ENCODE measurements at regions not wholly inside any gene's neighbourhood (a gene's known extent, or its start where the extent isn't known, plus 50 kb on each side); places are given as distances from the start of the nearest gene placed in this dataset.

DNA sequence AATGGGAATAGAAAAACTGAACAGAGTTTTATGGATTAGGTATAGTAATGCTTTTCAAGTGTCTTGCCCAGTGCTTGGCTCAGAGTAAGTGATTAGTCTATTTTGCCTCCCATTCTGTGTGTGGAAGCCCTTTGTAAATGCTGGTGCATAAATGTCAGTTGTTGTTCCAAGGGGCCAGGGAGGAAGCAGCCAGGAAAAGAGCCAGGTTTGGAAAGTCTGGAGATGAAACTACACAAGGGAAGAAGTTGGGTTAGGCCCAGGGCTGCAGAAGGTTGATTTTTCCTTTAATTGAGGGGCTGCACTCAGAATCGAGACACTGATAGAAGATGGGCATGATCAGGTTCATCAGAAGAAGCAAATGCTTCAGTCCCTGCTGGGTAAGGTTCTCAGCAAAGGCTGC, 484.0 kb downstream of the OLFM4 start:
- no peak for DNase-seq (ENCODE audit: low spot score)

DNA sequence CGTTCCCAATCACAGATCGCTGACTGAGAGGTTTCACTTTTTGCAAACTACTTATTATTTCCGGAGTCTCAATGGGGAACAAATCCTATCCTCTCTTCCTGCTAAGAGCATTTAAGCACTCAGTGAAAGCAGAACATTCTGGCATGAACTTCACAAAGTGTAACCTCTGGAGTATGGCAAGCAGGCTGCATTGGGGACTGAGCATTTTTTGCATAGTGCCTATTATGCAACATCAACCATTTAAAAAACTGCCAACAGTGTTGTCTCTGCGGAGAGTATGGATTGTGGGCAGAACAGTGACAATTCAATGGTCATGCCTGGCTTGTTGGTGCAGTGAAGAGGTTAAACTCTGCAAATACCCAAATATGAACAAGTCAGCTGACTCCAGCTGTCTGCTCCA, 484.6 kb downstream of the OLFM4 start:
- DNase-seq (ENCODE audit: low spot score), result no peak

DNA sequence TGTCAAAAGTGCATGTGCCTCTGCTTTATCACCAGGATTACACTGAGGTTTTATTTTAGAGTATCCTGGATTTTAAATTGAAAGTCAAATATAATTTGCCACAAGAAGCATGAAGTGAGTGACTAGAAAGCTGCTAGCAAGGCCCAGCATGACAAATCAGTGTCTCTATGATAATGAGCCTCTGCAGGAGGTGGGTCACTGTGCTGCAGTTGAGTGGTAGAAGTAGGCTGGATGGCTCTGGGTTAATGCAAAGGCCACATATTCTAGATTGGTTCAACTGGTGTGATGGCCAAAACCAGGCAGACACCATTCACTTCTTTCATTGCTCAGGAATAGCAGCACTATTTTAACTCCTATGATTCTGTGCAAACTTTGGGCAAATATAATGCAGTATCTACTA, 491.5 kb downstream of the OLFM4 start:
- no peak for DNase-seq (ENCODE audit: low spot score)

DNA sequence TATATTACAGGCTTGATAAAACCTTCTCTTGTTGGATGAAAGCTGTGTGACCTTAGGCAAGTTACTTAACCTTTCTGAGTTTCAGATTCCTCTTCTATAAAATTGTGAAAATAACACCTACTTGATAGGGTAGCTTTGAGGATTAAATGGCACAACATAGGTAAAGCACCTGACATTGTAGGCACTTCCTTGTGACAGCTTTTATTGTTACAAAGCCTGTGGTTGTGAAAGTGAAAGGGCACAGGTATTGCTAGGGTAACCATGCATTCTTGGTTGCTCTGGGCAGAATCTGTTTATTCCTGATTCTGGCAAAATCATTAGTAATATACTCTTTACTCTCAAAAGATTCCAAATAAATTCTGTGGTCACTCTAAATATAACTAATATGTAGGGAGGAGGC, 493.4 kb downstream of the OLFM4 start:
- DNase-seq (ENCODE audit: low spot score), result no peak

DNA sequence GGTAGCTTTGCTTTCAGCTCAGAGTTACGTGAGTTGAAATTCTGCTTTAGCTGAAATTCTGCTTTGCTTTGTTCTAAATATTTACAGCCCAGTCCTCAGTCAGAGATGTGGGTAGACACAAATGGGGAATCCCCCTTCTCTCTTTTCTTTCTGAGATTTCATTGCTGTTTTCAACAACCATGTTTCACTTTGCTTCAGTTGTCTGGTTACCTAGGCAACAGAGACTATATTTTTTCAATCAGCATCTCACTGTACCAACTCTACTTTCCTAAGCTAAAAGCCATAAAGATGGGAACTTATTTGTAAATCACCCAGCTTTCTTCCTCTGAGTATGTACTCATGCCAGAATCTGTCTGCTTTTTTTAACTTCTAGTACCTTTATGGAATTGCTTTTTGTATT, 509.0 kb downstream of the OLFM4 start:
- no peak for DNase-seq (ENCODE audit: low spot score)

DNA sequence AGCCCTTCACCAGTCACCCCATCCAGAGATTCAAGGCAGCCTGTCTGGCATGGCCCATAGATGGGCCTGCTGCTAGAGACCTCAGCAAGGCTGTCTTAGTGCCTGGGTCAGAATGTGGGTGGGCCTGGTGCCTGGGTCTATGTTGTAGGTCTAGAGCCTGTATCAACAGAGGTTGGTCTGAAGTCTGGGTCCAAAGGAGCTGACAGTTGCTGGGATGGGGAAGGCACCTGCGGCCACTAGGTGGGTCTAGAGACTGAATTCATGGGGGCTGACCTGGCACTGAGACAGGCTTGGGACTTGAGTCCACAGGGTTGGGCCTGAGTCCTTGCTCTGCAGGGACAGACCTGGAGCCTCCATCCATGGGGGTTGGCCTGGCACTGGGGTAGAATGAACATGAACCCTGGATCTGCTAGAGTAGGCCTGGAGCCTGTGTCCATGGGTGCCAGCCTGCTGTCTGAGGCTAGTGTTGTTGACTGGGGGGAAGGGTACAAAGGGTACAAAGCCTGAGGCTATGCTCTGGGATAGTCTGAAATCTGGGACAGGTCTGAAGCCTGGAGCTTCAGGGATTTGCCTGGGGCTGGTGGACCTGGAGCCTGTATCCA, 516.8 kb downstream of the OLFM4 start:
- no peak for DNase-seq (ENCODE audit: low spot score)

DNA sequence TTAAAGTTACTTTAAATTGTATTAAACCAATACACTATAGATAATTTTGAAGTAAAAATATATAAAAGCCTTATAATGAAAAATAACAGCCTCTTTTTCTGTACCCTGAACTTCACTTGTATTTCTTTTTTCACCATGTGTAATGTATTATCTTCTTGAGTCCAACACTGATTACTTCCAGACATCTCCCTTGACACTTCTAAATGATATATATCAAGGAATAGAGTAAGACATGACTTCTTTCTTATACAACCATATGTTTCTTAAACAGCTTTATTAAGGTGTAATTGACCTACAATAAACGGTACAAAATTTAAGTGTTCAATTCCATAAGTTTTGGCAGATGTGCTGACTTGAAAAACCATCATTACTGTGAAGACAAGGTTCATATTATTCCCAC, 531.9 kb downstream of the OLFM4 start:
- no peak for DNase-seq (ENCODE audit: low spot score)

DNA sequence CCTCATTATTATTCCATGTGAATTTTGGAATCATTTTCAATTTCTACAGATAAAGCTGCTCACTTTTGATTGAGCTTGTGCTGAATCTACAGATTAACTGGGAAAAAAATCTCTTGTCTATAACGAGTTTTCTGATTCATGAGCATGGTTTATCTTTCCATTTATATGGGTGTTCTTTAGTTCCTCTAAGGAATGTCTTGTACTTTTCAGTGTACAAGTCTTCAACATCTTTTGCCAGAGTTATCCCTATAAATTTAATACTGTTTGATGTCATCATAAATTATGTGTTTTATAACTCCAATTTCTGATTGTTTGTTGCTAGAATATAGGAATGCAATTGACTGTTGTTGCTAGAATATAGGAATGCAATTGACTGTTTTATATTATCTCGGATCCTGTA, 533.8 kb downstream of the OLFM4 start:
- DNase-seq (ENCODE audit: low spot score), result no peak

DNA sequence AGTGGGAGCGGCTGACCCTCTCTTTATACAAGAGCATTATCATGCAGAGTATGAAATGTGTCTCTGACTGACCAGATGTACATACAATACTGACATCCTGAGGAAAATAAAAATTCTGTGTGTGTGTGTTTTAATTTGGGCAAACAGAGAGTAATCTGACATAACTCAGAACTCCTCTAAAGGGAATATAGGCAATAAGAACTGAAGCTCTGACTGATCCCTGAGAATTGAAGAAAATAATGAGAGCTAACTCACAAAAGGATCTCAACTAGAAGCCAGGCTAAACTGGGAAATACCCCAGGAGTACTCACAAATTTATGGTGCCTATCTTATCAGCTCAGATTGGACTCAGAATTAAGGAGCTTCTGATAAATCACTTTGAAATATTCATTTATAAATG, 539.9 kb downstream of the OLFM4 start:
- DNase-seq (ENCODE audit: low spot score), result no peak

DNA sequence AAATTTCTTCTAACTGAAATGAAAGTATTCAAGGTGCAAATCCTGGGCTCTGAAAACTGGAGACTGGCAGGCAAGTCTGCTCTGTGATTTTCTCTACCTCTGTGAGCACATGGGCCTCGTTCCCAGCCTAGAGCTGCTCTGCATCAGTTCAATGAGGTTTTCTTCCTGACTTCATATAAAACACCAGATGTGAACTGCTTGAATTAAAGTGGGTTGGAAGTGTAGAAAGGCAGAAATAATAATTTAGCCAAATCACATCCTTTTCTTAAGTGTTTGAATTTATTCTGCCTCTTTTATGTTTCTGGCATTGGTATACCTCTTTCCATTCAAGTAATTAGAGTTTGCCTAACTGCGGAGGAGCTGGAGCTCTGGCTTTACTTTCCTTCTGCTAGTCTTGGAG, 540.8 kb downstream of the OLFM4 start:
- DNase-seq (ENCODE audit: low spot score), result no peak

DNA sequence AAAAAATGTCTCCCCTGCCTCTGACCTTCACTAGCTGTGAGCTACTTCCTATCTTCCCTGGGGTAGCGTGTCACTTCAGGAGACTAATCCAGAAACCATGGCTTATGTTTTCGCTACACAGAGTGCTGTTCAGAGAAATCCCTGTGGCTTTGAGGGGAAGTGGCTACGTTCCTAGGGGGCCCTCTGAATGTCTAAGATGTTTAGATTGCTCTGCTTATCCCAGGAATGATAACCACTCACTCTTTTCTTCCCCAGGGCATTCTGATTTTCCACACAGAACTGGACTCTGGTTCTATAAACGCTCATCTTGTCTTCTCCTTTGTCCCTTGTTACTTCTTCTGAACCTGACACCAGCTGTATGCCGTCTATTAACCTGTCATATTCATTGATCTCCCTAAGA, 572.5 kb downstream of the OLFM4 start:
- DNase-seq (ENCODE audit: low spot score), result no peak

DNA sequence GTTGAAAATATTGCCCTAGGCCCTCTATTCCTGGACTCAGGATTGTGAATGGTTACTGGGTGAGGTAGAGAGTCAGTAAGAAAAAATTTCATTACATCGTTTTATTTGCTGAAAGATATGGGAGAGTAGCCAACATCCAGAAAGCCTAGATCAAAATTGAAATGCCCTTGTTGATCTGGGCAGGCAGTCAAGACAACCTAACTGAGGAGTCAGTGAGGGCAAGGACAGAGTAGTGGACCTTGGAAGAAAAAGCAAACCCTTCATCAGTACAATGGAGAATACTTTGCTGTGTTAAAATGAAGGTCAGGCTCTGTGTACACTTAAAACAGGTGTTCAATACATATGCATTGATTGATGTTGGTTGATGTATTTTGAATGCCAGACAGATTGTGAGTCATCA, 576.7 kb downstream of the OLFM4 start:
- DNase-seq (ENCODE audit: low spot score), result no peak

DNA sequence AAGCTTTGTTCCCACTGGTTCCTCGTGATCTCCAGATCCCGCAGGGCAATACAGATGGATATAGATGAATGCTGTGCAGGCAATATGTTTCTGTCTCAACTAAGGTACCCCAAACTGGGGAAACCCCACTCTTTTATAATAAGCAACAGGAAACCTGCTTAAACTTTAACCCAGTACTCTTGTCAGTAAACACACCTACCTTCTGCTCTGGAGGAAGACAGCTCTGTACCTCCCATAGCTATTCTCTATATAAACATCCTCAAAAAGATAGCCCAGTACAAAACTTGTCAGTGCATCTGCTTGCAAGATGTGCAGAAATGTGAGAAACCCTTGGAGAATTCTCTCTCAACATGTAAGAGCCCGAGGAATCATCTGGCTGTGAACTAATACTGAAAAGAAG, 583.6 kb downstream of the OLFM4 start:
- DNase-seq (ENCODE audit: low spot score), result no peak

DNA sequence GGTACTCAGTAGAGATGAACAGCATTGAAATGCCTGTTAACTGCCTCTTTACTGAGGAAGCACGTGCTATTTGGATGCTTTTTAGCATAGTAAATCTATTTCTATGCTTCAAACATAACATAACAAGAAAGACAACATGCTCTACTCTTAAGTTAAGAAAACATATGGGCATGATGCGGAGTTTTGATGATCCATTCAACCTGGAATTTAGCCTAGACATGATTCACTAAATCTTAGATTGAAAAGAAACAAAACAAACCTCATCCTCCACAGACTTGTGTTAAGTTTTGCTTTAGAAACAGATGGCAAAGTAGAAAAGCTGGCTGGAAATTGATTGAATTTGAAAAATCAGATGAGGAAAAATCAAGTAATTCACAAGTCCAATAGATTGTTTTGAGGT, 593.8 kb downstream of the OLFM4 start:
- DNase-seq (ENCODE audit: low spot score), result no peak

DNA sequence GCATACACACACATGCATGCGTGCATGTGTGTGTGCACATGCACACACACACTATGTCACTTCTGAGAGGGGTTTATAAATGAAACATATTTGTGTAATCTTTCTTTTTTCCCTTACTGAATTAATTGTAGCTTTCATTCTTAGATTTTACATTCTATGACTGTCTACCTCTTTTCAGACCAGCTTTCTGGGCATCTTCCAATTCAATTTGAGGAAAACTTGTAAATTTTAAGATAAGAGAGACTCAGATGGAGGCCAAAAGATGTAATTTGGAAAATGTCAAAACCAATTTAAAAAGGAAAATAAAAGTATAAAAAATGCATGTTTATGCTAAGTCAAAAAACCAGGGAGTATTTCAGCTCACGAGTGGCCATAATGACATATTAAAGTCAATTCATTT, 594.5 kb downstream of the OLFM4 start:
- no peak for DNase-seq (ENCODE audit: low spot score)

DNA sequence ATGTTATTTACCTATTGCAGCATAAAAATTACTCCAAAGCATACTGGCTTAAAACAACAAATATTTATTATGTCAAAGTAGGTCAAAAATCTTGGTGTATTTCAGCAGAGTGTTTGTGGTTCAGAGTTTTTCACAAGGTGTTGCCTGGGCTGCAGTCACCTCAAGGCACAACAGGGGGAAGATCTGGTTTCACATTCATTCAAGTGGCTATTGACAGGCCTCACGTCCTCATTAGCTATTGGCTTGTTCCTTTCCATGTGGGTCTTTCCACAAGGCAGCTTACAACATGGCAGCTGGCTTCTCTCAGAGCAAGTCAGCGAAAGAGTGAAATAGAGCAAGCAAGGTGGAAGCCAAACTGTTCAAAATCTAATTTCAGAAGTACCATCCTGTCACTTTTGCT, 602.9 kb downstream of the OLFM4 start:
- no peak for DNase-seq (ENCODE audit: low spot score)

DNA sequence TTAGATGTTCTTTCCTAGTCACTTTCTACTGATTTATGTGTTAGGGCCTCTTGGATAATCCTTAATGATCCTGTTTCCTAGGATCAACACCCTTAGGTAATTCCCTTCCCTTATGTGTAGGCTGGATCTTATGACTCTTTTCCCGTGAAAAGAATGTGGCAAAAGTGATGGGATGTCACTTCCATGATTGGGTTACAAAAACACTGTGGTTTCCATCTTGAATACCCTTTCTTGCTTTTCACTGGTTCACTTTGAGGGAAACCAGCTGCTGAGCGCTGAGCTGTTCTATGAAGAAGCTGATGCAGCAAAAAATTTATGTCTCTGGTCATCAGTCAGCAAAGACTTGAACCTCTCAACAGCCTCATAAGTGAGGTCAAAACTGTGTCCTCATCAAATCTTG, 609.4 kb downstream of the OLFM4 start:
- DNase-seq (ENCODE audit: low spot score), result no peak

DNA sequence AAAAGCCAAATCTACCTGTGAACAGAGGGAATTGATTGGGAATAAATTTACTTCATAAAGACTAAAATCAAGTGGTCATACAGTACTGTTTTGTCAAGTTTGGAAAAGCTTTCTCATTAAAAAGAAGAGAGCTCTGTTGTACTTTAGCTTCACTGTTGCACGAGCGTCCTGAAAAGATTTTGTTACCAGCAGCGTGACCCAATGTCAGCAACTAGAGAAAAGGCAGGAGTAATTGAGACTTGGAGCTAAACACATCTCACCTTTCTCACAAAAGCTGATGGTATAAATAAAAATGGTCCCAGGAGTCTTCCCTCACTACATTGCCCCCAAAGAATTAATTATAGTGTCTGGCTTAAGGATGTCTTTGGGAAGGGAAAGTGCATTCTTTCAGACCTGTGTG, 613.7 kb downstream of the OLFM4 start:
- DNase-seq (ENCODE audit: low spot score), result no peak

DNA sequence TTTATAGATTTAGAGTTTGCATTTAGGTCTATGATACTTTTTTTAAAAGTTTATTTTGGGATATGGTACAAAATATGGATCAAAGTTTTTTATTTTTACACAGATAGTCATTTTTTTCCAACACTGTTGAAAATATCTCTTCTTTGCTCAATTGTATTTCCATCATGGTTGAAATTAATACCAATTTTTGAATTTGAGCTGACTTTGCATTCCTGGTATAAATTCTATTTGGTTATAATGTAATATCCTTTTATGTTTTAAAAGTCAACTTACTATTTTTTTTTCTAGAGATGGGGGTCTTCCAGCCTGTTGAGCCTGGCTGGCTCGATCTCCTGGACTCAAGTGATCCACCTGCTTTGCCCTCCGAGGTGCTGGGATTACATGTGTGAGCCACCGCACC, 620.1 kb downstream of the OLFM4 start:
- DNase-seq (ENCODE audit: low spot score), result no peak

DNA sequence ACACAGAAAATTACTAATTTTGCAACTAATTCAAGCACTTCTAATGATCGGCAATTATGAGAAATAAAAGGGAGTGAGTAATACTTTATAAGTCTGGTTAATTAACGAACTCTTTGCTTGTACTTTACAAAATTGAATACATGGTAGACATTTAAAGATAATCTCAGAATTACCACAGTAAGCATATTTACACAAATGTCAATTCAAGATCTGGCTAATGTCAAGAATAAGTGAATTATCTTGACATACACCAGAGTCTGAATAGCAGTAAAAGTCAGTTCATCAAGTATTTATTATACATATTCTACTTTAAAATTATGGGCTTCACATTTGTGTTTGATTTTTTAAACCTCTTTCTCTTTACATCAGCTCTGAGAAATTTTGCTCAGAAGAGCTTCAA, 643.4 kb downstream of the OLFM4 start:
- no peak for DNase-seq (ENCODE audit: low spot score)

DNA sequence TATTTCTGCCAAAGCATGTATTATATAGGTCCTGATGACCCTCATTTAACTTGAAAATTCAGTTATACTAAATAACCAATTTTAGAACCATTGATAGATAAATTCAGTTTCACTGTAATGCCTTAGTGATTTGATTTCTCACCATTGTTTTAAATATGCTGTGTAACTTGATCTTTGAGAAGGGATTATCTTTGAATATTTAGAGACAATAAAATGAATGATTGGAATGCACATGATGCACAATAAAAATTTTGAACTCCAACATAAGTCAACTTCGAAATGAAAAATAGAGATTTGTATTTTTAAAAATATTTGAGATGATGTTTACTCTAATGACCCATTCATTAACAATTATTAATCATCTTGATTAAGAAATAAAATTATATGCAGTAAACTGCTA, 654.5 kb downstream of the OLFM4 start:
- no peak for DNase-seq (ENCODE audit: low spot score)

DNA sequence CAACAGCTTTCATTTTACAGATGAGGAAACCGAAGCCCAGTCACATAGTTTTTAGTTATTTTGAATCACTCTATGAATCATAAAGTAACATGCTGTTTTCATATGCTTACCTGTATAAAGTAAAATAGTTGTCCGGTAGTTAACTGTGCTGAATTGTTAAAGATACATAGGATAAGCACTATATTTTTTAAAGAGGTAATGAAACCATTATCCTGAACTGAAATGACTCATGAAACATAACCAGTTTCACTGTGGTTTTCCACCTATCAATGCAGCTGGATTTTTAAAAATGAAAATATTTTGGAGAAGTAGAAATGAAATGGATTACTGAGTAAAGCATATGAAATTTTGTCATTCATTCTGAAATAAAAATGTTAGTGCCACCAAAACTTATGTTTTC, 655.0 kb downstream of the OLFM4 start:
- DNase-seq (ENCODE audit: low spot score), result no peak

DNA sequence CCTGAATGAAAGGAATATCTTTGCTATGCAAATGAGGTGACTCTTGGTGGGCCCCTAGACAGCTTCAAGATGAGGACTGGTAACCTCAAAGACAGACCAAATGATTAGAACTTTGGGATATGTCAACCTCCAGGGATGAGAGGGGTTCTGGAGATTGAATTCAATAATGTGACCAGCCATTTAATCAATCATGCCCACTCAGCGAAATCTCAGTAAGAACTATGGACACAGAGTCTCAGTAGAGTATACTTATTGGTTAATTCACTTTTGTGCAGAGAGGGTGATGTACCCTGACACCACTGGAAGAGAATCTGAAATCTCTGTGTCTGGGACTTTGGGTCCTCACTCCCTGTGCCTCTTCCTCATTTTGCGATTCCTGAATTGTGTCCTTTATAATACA, 662.8 kb downstream of the OLFM4 start:
- no peak for DNase-seq (ENCODE audit: low spot score)

DNA sequence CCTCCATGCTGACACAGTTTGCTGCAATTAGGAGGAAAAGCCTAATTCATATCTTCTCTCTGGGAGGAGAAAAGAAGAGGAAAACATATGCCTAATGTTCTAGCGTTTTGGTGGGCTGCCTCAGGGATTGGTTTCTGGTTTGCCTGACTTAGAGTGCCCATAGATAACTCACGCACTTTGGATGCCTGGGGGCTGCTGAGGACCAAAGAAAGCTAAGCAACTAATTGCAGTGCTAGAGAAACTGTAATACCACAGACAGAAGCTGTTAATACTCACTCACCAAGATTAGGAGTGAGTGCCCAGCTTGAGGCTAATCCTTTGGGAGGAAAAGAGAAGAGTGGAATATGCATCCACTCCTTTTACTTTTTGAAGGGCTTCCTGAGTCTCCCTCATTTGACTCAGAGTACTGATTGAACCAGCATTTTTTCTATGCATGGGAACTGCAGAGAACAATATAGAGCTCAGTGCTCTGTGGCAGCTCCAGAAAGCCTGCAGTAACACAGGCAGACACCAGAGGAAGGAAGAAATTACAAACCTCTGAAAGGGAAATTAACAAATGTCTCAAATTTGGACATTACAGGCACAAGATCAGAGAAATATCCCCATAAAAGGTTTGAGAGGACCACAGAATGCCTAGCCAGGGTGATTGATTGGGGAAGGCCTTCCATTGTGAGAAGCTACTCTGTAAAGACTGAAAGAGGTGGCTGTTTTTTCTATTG, 666.4 kb downstream of the OLFM4 start:
- no peak for DNase-seq (ENCODE audit: low spot score)

All from COLO829 (cell line).